Stomach (tissue), 8 donors: ENCODE measurements at regions not wholly inside any gene's neighbourhood (a gene's known extent, or its start where the extent isn't known, plus 50 kb on each side); places are given as distances from the start of the nearest gene placed in this dataset.

ENCODE experiments used
- DNase-seq, 2 donors: peaks; one replicate each; pipeline versions ENCODE4 v3.0.0 to v3.0.0-alpha.2; 2013 to 2019
- H3K27ac ChIP-seq, 5 donors: fragments of 200-600 bp in 4 of 5; sonication (generic) in 4 of 5; one replicate each; pipeline ENCODE4 v1.5.1; 2013 to 2019; ENCODE audit warnings: mild to moderate bottlenecking in 1 of 5, moderate library complexity in 1 of 5
- H3K27me3 ChIP-seq, 3 donors: fragments of 200-600 bp; sonication (generic); one replicate each; pipeline ENCODE4 v1.5.1; 2017 to 2019; ENCODE audit warnings: mixed run types in 1 of 3
- H3K36me3 ChIP-seq, 4 donors: fragments of 200-600 bp; sonication (generic); 1 replicate in 3 of 4; 2 replicates in 1 of 4; pipeline ENCODE4 v1.5.1; 2016 to 2019
- H3K4me1 ChIP-seq, 4 donors: fragments of 200-600 bp; sonication (generic); one replicate each; pipeline ENCODE4 v1.5.1; 2016 to 2019
- H3K4me3 ChIP-seq, 4 donors: fragments of 200-600 bp; sonication (generic) in 3 of 4; one replicate each; pipeline ENCODE4 v1.5.1; 2016 to 2019; ENCODE audit warnings: mild to moderate bottlenecking in 1 of 4
- H3K9me3 ChIP-seq, 4 donors: fragments of 200-600 bp; sonication (generic); one replicate each; pipeline ENCODE4 v1.5.1; 2016 to 2019
- CTCF ChIP-seq, 7 experiments: fragments of 450-650 bp in 4 of 7; fragments of 200-600 bp in 3 of 7; sonication (generic) in 3 of 7; IDR thresholded peaks; one replicate each; pipeline ENCODE4 v1.5.1; 2016 to 2019; ENCODE audit warnings: antibody characterized with exemption in 7 of 7, control low read depth in 2 of 7, mild to moderate bottlenecking in 1 of 7
- EP300 ChIP-seq: sonication (generic); formaldehyde crosslinking; IDR thresholded peaks from one replicate; pipeline ENCODE4 v1.6.1; 2017; ENCODE audit warnings: antibody characterized with exemption
- POLR2A ChIP-seq, 4 donors: fragments of 450-650 bp; IDR thresholded peaks; one replicate each; pipeline ENCODE4 v1.6.1; 2016; ENCODE audit warnings: antibody characterized with exemption in 4 of 4, control low read depth in 2 of 4, mild to moderate bottlenecking in 1 of 4, moderate library complexity in 1 of 4
- POLR2AphosphoS5 ChIP-seq, 3 donors: sonication (generic); formaldehyde crosslinking; IDR thresholded peaks; one replicate each; pipeline ENCODE4 v1.6.1; 2016; ENCODE audit warnings: antibody characterized with exemption in 3 of 3
- WGBS, 5 donors: extraction: QIAGEN DNeasy Blood & Tissue Kit in 3 of 5; methylation state at CpG; one replicate each; pipeline versions ENCODE4 v1.1.5 to v1.1.7; 2013 to 2018; 5-methylcytosine and 5-hydroxymethylcytosine counted together
- intact Hi-C: fragments of 100-400 bp; cut with DNase I; formaldehyde crosslinking; loops from one replicate; pipeline ENCODE4 v1.15.1; 2023; ENCODE audit warnings: low total_unique reads
- donor health status: healthy with polysubstance abuse.
- donor health status: Bipolar disorder and iron deficiency.
- donor health status: healthy.

GRCh38 chr5:115372146-115372545, 75.7 kb upstream of the CCDC112 start:
- Histone ChIP-seq H3K27me3 (no peaks in the 10 kb centered on the region), H3K9me3 (no peaks in the 10 kb centered on the region), H3K4me3 (no peak overlapping the region), H3K4me1 (peaks cover 0 to 4% (median 0%) of the 10 kb centered on the region in 4 donors), H3K36me3 (no peaks in the 10 kb centered on the region), H3K27ac (no peak overlapping the region)
- intact Hi-C loops: no loop called here
- WGBS, 5 donors: 53 to 61% (median 53%) methylated on average over 2 of the region's 2 CpGs
- TF ChIP-seq CTCF (IDR thresholded peaks at IDR 0.05) (no peak), POLR2AphosphoS5 (IDR thresholded peaks at IDR 0.05) (no peak), POLR2A (IDR thresholded peaks at IDR 0.05) (no peak), EP300 (no peak)
- peak in 1 of 2 donors; percentile 38 for DNase-seq

- no peaks in the 10 kb centered on the region for H3K36me3 ChIP-seq
- H3K9me3 ChIP-seq: no peaks in the 10 kb centered on the region
- DNase-seq: no peak
- intact Hi-C loops: no loop called here
- 89 to 96% (median 92%) methylated on average over 8 to 12 of the region's 12 CpGs for WGBS, 5 donors
- no peaks in the 10 kb centered on the region for H3K27me3 ChIP-seq
- no peak overlapping the region for H3K4me3 ChIP-seq
- H3K27ac ChIP-seq: no peak overlapping the region
- H3K4me1 ChIP-seq: no peaks in the 10 kb centered on the region
- TF ChIP-seq POLR2A (IDR thresholded peaks at IDR 0.05) (no peak), POLR2AphosphoS5 (IDR thresholded peaks at IDR 0.05) (no peak), CTCF (IDR thresholded peaks at IDR 0.05) (no peak), EP300 (no peak)
Measured at GRCh38 chr5:115369430-115370144, 73.1 kb upstream of the CCDC112 start.

- DNase-seq: no peak
- 48 to 61% (median 57%) methylated on average over 2 of the region's 2 CpGs for WGBS, 5 donors
- intact Hi-C loops: no loop called here
- Histone ChIP-seq H3K4me1 (no peaks in the 10 kb centered on the region), H3K27me3 (no peaks in the 10 kb centered on the region), H3K36me3 (no peaks in the 10 kb centered on the region), H3K4me3 (no peak overlapping the region), H3K9me3 (no peaks in the 10 kb centered on the region), H3K27ac (no peak overlapping the region)
- TF ChIP-seq CTCF (IDR thresholded peaks at IDR 0.05) (no peak), POLR2A (IDR thresholded peaks at IDR 0.05) (no peak), POLR2AphosphoS5 (IDR thresholded peaks at IDR 0.05) (no peak), EP300 (no peak)
Measured at GRCh38 chr5:115366223-115366622, 69.8 kb upstream of the CCDC112 start.

GRCh38 chr5:115363879-115364278, 67.4 kb upstream of the CCDC112 start:
- Histone ChIP-seq H3K9me3 (no peaks in the 10 kb centered on the region), H3K4me3 (no peak overlapping the region), H3K4me1 (peaks cover 0 to 7% (median 2%) of the 10 kb centered on the region in 4 donors), H3K27me3 (no peaks in the 10 kb centered on the region), H3K27ac (no peak overlapping the region), H3K36me3 (no peaks in the 10 kb centered on the region)
- intact Hi-C loops: no loop called here
- no peak for TF ChIP-seq POLR2AphosphoS5 (IDR thresholded peaks at IDR 0.05)
- TF ChIP-seq EP300: no peak
- TF ChIP-seq CTCF (IDR thresholded peaks at IDR 0.05): no peak
- TF ChIP-seq POLR2A (IDR thresholded peaks at IDR 0.05): no peak
- WGBS, 5 donors: 64 to 71% (median 68%) methylated on average over 4 of the region's 4 CpGs
- DNase-seq: no peak
